LoVo (cell line): ENCODE measurements at regions not wholly inside any gene's neighbourhood (a gene's known extent, or its start where the extent isn't known, plus 50 kb on each side); places are given as distances from the start of the nearest gene placed in this dataset.

ENCODE experiments used
- DNase-seq: peaks from one replicate; pipeline ENCODE4 v3.0.0-alpha.2; 2016; ENCODE audit warnings: low spot score

DNA sequence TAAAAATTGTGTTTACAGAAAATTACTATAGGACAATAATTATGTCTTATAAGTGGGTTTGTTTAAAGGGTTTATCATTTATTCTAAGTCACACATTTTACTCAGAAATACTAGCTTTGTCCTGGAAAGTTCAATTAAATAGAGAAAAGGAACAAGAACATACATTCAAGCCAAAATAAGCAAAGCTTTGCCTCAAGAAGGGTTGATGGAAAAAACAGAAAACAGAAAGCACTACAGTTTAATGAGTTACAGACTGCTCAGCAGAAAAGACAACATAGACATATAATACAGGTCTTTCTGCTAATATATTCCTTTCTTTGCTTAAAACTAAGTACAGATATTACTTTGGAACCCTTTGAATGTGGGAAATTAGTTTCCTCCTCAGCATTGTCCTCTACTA is 703.0 kb upstream of the LRFN5 start:
- no peak for DNase-seq

GRCh38 chr14:40899435-40899834 is 707.2 kb upstream of the LRFN5 start:
- no peak for DNase-seq

DNA sequence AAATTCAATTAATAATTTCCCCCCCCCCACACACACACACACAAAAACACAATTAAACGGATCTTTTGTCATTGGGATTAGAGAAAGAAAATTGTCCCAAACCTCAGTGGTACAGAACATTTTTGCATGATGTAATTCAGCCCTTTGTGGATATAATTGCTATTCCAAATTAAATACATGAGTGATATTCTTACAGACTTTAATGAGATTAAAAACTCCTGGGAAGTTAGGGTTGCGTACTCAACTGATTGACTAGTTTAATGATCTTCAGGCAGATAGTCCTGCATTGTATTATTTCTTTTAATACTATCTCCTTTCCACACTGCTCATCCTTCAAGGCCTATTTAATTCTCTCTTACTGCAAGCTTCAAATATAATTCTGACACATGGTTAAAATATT is 711.8 kb upstream of the LRFN5 start:
- DNase-seq, result no peak

GRCh38 chr14:40889126-40889525 is 717.5 kb upstream of the LRFN5 start:
- no peak for DNase-seq

- no peak for DNase-seq
These were observed 718.8 kb upstream of the LRFN5 start for GRCh38 chr14:40887912-40888311.

GRCh38 chr14:40870252-40870651 is 736.4 kb upstream of the LRFN5 start:
- no peak for DNase-seq

DNA sequence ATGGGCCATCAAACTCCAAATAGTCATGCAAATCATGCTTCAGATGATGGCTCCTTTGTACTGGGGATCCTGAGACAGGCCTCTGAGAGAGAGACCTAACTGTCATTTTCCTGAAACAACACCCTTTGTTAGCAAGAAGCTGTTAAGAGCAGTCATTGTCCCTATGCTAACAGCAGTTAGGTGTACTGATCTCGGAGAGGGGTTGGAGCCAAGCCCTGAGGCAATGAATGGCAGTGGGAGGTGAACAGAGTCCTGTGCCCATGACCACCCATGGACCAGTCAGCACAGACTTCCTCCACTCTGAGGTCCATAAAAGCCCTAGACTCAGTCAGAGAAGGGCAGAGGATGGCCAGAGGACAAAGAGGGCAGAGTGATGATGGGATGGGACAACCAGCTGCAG is 747.6 kb upstream of the LRFN5 start:
- DNase-seq, result no peak

DNA sequence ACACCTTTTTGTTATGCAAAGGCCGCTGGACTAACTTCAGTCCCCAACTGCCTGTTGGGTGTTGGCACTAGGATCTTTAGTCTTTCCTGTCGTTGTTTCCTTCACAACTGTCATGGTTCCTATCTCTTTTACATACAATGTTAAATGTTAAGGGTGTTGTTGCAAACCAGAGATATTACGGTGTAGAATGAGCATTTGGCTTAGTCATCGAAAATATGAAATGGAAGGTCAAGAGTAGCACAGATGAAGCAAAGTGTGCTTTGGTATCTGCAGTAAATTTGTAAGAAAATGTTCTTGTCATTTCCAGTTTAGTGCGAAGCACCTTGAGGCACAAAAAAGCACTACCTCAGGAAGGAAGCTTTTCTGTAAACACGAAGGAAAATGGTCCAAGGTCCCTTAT is 751.3 kb upstream of the LRFN5 start:
- no peak for DNase-seq

DNA sequence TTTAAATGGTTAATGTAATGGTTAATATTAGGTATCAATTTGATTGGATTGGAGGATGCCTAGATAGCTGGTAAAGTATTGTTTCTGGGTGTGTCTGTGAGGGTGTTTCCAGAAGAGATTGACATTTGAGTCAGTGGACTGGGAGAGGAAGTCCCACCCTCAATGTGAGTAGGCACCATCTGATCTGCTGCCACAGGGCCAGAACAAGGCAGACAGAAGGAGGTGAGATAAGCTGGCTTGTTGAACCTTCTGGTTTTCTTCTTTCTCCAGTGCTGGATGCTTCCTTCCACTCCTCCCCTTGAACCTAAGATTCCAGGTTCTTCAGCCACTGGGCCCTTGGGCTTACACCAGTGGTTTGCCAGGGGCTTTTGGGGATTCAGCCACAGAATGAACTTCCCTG is 756.5 kb upstream of the LRFN5 start:
- DNase-seq, result no peak

DNA sequence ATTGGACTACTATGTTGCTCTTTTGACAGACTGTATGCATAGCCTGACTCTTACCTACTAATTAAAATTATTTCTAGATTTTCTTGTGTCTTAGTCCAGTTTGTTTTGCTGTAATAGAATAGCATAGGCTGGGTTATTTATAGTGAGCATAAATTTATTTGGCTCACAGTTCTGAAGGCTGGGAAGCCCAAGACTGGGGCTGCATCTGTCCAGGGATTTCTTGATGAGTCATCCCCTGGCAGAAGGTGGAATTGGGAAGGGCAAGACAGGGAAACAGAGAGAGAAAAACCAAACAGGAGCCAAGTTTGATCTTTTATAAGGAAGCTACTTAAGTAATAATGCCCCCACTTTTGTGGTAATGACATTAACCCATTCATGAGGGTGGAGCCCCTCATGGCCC is 759.2 kb upstream of the LRFN5 start:
- no peak for DNase-seq

DNA sequence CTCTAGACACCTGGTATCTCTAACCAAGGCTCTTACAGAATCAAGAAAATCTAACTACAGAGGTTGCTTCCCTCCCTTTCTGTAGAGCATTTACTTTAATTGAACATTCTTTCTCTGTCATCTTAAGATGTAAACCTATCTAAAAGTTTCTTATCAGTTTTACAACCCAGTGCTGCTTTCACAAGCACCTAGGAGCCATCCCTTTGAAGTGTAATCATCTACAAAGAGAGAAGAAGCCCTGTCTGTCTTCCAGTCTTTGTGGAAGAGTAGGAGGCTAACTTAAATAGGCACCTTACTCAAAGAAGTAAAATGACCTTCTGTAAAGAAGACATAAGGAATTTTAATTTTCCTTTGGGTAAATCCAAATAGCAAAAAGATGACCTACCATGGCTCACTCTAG is 763.9 kb upstream of the LRFN5 start:
- no peak for DNase-seq

GRCh38 chr14:40841886-40842285 is 764.8 kb upstream of the LRFN5 start:
- DNase-seq, result no peak

- DNase-seq, result no peak
These were observed 768.1 kb upstream of the LRFN5 start for GRCh38 chr14:40838601-40839000.

DNA sequence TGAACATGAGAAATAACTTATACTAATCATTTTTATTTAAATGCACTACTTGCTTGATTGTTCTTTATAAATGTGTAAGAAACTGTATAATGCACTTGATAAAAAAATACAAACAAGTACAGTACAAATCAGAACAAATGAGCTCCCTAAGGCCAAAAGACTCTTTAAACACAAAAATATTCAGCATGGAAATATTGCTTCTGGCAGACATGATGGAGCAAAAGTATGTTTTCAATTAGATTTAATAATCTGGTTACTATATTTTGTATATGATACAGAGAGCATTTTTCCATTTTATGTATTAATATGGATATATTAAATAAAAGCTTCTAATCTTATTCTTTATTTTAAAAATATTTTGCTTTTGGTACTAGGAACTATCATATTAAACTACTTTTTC is 800.2 kb upstream of the LRFN5 start:
- DNase-seq, result no peak

DNA sequence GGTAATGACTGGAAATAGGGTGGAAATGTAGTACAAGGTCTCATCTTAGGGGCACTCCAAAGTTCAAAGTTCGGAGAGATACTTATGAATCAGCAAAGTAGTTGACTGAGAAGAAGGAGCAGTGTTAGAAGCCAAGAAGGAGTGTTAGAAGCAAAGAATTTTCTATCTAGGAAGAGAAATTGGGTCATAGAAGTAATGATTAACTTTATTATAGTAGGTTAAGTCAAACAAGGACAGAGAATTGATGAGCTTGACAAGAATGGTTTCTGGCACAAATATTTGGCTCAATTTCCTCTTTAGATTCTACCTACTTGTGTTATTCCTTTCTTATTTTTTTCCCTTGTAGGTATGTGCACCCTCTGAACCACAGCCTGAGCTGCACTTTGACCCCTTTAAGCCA is 810.5 kb upstream of the LRFN5 start:
- DNase-seq, result no peak

- DNase-seq, result no peak
These were observed 821.8 kb upstream of the LRFN5 start for GRCh38 chr14:40784860-40785259.

DNA sequence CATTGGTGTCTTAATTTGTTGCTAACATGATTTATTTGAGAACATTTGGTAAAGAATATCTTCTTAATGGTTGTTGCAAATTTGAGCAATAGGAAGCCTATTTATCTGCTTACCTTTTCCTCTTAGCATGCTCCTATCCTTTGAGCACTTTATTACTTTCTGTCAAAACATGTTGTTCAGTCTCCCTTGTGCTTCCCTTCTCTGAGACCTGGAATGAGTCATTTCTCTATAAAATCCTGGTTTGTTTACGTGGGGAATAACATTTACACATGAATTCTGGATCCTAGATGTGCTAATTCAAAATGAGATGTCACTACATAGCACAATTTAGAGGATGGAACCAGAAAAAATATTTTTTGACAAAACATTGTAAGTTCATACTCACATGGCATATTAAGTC is 844.0 kb upstream of the LRFN5 start:
- no peak for DNase-seq

- no peak for DNase-seq
These were observed 844.5 kb upstream of the LRFN5 start for GRCh38 chr14:40762177-40762576.

GRCh38 chr14:40760704-40761103 is 846.0 kb upstream of the LRFN5 start:
- no peak for DNase-seq

- DNase-seq, result no peak
These were observed 848.6 kb upstream of the LRFN5 start for GRCh38 chr14:40758076-40758475.

- DNase-seq, result no peak
These were observed 849.2 kb upstream of the LRFN5 start for GRCh38 chr14:40757376-40757950.

- DNase-seq, result no peak
These were observed 873.5 kb upstream of the LRFN5 start for GRCh38 chr14:40733206-40733605.

DNA sequence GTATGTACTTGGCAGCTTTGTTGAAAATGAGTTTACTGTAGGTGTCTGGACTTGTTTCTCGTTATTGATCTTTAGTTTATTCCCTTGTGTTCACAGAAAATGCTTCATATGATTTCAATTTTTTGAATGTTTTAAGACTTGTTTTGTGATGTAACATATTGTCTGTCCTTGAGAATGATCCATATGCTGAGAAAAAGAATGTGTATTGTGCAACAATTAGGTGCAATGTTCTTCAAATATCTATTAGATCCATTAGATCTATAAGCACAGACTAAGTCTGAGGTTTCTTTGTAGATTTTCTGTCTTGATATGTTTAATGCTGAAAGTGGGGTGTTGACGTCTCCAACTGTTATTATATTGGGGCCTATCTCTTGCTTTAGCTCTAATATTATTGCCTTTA is 879.6 kb upstream of the LRFN5 start:
- DNase-seq, result no peak

GRCh38 chr14:40713387-40713786 is 893.3 kb upstream of the LRFN5 start:
- DNase-seq, result no peak

- no peak for DNase-seq
These were observed 909.4 kb upstream of the LRFN5 start for GRCh38 chr14:40697231-40697630.
